IPS-18c (cell line): ENCODE measurements at regions not wholly inside any gene's neighbourhood (a gene's known extent, or its start where the extent isn't known, plus 50 kb on each side); places are given as distances from the start of the nearest gene placed in this dataset.
A peak's percentile ranks its signal among the peaks of the same experiment; 100 is the strongest.
"Not testable (repeated sequence)": the region's sequence is repeated elsewhere in the genome, so short reads cannot be mapped to it uniquely, and the experiment has no call there.

Experiments used
- H3K4me3 ChIP-seq: 2 replicates; pipeline ENCODE4 v1.7.0; 2013; ENCODE audit warnings: low read depth, mild to moderate bottlenecking, low read length, moderate library complexity; ENCODE audit not compliant: insufficient read depth
- H3K9me3 ChIP-seq: one replicate; pipeline ENCODE4 v1.6.1; 2013; ENCODE audit warnings: mild to moderate bottlenecking, low read length, moderate library complexity; ENCODE audit not compliant: control insufficient read depth, insufficient read depth

DNA sequence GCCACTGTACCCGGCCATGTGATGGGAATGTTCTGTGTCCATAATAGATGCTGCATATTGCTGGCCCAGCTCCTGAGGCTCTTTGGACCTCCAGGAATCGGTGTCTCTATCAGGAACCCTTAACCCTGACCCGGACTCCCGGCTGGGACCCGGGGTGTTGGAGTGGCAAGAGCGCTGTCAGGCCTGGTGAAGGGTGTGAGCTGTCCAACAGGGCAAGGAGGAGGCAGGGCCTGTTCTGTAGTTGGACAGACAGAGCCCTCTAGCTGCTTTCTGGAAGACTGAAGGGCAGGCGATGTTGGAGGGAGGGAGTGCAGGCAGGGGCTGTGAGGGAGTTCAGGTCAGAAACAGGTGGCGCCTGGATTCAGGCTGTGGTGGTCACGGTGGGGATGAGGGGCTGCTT lies 3082.3 kb downstream of the RPIA start:
- H3K9me3 ChIP-seq, H3K4me3 ChIP-seq: not testable (repeated sequence)

DNA sequence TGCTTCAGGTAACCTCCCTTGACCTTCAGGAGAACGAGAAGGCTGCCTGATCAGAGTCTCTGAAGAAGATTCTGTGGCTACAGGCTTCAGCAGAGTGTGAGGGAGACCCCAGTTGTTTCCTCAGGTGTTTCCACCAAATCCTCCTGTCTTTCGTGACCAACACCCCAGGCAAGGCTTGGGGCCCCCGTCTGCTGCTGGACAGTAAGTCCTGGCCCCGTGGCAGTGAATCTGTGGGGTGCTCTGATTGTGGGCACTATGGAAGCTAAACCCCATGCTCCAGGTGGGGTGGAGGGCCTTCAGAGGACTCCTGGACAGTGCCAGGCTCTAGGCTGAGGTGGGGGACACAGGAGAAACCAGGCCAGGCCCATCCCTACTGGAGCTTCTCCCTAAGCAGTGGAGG lies 3083.7 kb downstream of the RPIA start:
- H3K4me3 ChIP-seq, H3K9me3 ChIP-seq: not testable (repeated sequence)

GRCh38 chr2:91780324-91780723 lies 3088.9 kb downstream of the RPIA start:
- not testable (repeated sequence) for H3K4me3 ChIP-seq, H3K9me3 ChIP-seq

- H3K9me3 ChIP-seq, H3K4me3 ChIP-seq: not testable (repeated sequence)
Measured at GRCh38 chr2:91809391-91809790, 3061.8 kb upstream of the TEKT4 start.

GRCh38 chr2:91839904-91840868 lies 3031.0 kb upstream of the TEKT4 start:
- Histone ChIP-seq H3K9me3 (peaks cover 2% of the 10 kb centered on the region), H3K4me3 (peak overlapping the region; percentile 24; the same call in 1 of the 2 replicates)

- H3K9me3 ChIP-seq, H3K4me3 ChIP-seq: not testable (repeated sequence)
Measured at GRCh38 chr2:91842264-91842663, 3029.0 kb upstream of the TEKT4 start.

GRCh38 chr2:91842913-91843312 lies 3028.3 kb upstream of the TEKT4 start:
- H3K4me3 ChIP-seq, H3K9me3 ChIP-seq: not testable (repeated sequence)

- H3K4me3 ChIP-seq, H3K9me3 ChIP-seq: not testable (repeated sequence)
Measured at GRCh38 chr2:91843723-91844450, 3027.3 kb upstream of the TEKT4 start.

DNA sequence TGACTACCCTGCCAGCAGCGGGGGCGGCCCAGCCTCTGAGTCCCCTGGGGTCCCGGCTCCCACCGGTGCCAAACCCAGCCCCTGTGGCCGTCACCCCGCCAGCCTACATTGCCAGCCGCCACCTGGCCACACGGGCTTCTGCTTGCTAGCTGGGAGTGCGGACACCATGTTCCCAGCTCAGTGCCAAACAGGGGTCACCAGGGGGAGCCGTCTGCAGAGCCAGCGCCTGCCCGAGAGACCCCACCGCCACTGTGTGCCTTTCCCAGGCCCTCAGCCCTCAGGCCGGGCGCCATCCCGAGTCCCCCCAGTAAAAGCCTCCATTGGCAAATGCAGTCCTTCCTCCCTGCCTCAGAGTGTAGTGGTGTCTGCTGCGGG lies 3026.8 kb upstream of the TEKT4 start:
- not testable (repeated sequence) for H3K4me3 ChIP-seq, H3K9me3 ChIP-seq

- H3K9me3 ChIP-seq, H3K4me3 ChIP-seq: not testable (repeated sequence)
Measured at GRCh38 chr2:91846388-91846787, 3024.8 kb upstream of the TEKT4 start.

GRCh38 chr2:91851689-91852420 lies 3019.4 kb upstream of the TEKT4 start:
- H3K9me3 ChIP-seq, H3K4me3 ChIP-seq: not testable (repeated sequence)

DNA sequence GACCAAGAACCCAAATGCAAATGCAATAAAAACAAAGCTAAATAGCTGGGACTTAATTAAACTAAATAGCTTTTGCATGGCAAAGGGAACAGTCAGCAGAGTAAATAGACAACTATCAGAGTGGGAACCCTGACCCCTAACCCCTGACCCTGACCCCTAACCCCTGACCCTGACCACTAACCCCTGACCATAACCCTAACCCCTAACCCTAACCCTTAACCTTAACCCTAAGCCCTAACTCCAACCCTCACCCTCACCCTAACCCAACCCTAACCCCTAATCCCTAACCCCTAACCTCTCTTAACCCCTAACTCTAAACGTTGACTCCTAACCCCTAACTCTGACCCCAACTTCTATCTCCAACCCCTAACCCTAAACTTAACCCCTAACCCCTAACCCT lies 3014.3 kb upstream of the TEKT4 start:
- H3K9me3 ChIP-seq, H3K4me3 ChIP-seq: not testable (repeated sequence)

DNA sequence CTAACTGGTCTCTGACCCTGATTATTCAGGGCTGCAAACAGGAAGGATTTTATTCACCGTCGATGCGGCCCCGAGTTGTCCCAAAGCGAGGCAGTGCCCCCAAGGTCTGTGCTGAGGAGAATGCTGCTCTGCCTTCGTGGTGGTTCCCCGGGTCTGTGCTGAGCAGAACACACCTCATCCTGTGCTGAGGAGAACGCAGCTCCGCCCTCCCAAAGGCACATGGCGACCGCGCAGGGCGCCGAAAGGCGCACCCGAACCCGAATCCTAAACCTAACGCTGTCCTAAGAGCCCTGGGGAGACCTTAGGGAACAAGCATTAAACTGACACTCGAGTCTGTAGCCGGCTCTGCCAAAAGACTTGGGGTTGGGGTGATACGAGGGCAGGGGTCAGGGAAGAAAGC lies 3013.5 kb upstream of the TEKT4 start:
- H3K9me3 ChIP-seq, H3K4me3 ChIP-seq: not testable (repeated sequence)

GRCh38 chr2:91871716-91872115 lies 2999.5 kb upstream of the TEKT4 start:
- not testable (repeated sequence) for H3K4me3 ChIP-seq, H3K9me3 ChIP-seq

GRCh38 chr2:91873416-91873815 lies 2997.8 kb upstream of the TEKT4 start:
- H3K9me3 ChIP-seq, H3K4me3 ChIP-seq: not testable (repeated sequence)

- not testable (repeated sequence) for H3K4me3 ChIP-seq, H3K9me3 ChIP-seq
Measured at GRCh38 chr2:91877658-91878210, 2993.5 kb upstream of the TEKT4 start.

DNA sequence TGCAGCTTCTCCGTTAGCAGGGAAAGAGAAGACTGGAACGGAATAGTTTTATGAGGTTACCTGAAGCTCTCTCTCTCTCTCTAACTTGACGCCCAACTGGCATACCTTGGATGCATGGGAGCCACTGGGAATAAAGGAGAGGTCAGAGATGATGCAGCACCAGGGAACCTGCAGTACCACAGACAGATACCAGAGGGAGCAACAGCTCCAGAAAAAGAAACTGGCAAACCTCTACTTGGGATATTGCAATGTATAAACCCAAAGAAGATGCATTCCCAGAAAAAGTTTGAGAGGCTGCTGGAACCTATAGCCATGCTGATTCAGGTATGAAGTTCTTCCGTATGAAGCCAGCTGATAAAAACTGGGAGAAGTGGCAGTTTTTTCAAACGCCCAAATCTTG lies 2976.1 kb upstream of the TEKT4 start:
- not testable (repeated sequence) for H3K4me3 ChIP-seq

More for the DNA sequence above, 2976.1 kb upstream of the TEKT4 start:
- not testable (repeated sequence) for H3K9me3 ChIP-seq
